ENCODE measurements at regions not wholly inside any gene's neighbourhood (a gene's known extent, or its start where the extent isn't known, plus 50 kb on each side); places are given as distances from the start of the nearest gene placed in this dataset.

DNA sequence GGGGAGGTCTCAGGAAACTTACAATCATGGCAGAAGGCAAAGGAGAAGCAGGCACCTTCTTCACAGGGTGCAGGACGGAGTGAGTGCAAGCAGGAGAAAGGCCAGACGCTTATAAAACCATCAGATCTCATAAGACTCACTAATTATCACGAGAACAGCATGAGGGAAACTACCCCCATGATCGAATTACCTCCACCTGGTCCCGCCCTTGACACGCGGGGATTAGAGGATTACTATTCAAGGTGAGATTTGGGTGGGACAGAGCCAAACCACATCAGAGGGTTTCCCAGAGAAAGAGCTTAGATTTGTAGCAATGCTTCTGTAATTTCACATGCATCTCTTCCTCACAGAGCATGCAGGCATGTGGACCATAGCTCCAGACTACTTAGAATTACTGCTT is 615.7 kb upstream of the UBE2E2 start:
- Histone ChIP-seq H3K36me3 (no peaks in the 10 kb centered on the region), H3K4me3 (no peak overlapping the region), H3K9me3 (no peaks in the 10 kb centered on the region), H3K27me3 (no peaks in the 10 kb centered on the region), H3K27ac (no peak overlapping the region), H3K4me1 (no peaks in the 10 kb centered on the region)
- TF ChIP-seq POLR2A (IDR thresholded peaks at IDR 0.05) (no peak), EP300 (IDR thresholded peaks at IDR 0.05) (no peak)
- TF ChIP-seq, protein P1, sequence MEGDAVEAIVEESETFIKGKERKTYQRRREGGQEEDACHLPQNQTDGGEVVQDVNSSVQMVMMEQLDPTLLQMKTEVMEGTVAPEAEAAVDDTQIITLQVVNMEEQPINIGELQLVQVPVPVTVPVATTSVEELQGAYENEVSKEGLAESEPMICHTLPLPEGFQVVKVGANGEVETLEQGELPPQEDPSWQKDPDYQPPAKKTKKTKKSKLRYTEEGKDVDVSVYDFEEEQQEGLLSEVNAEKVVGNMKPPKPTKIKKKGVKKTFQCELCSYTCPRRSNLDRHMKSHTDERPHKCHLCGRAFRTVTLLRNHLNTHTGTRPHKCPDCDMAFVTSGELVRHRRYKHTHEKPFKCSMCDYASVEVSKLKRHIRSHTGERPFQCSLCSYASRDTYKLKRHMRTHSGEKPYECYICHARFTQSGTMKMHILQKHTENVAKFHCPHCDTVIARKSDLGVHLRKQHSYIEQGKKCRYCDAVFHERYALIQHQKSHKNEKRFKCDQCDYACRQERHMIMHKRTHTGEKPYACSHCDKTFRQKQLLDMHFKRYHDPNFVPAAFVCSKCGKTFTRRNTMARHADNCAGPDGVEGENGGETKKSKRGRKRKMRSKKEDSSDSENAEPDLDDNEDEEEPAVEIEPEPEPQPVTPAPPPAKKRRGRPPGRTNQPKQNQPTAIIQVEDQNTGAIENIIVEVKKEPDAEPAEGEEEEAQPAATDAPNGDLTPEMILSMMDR (IDR thresholded peaks at IDR 0.05) = no peak
- 78% methylated on average over 7 of the region's 7 CpGs for WGBS, 2 donors
- DNase-seq (ENCODE audit: low spot score in 2 of 2) = no peak

DNA sequence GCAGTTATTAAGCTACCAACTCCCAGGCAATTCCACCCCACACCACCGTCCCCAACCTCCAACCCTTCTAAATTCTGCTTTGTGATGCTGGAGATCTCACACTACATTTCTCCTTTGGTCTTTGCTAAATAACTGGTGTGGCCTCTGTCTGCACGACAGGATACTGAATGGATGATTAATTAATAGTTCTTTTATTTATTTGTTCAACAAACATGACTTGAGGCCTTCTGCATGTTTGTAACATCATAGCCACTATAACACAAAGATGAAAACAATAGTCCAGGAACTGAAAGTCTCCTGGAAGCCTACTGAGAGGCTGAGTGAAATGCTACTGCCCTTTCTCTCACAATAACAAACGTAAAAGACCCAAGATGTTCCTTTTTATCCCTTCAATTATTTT is 609.5 kb upstream of the UBE2E2 start:
- TF ChIP-seq EP300 (IDR thresholded peaks at IDR 0.05) = no peak
- TF ChIP-seq, protein P1 (IDR thresholded peaks at IDR 0.05) = no peak
- TF ChIP-seq POLR2A (IDR thresholded peaks at IDR 0.05) = no peak
- WGBS, 2 donors = 36 to 52% methylated on average over 3 of the region's 3 CpGs
- Histone ChIP-seq H3K36me3 (no peaks in the 10 kb centered on the region), H3K27me3 (no peaks in the 10 kb centered on the region), H3K4me3 (no peak overlapping the region), H3K9me3 (peaks cover 0 to 7% (median 0%) of the 10 kb centered on the region in 4 donors), H3K27ac (no peak overlapping the region), H3K4me1 (no peaks in the 10 kb centered on the region)
- DNase-seq (ENCODE audit: low spot score in 2 of 2) = no peak

DNA sequence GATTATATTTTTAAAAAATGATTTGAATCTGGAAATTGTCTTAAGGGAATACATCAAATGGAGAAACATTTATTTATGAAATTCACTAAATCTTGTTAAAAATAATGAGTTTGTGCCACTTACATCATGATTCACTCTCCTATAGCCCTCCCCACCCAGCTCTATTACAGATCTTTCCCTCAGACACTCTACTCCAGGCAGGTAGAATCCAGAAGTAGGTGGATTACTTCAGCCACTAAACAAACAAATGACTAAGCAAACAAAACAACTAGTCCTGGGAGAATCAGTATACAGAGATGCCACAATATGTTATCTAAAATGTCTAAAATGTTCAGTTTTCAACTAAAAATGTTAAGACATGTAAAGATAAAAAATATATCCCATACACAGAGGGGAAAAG is 608.1 kb upstream of the UBE2E2 start:
- Histone ChIP-seq H3K4me1 (no peaks in the 10 kb centered on the region), H3K4me3 (no peak overlapping the region), H3K36me3 (no peaks in the 10 kb centered on the region), H3K27me3 (no peaks in the 10 kb centered on the region), H3K27ac (no peak overlapping the region), H3K9me3 (peaks cover 0 to 7% (median 0%) of the 10 kb centered on the region in 4 donors)
- TF ChIP-seq POLR2A (IDR thresholded peaks at IDR 0.05) (no peak), EP300 (IDR thresholded peaks at IDR 0.05) (no peak)
- TF ChIP-seq, protein P1 (IDR thresholded peaks at IDR 0.05) = no peak
- no peak for DNase-seq (ENCODE audit: low spot score in 2 of 2)

DNA sequence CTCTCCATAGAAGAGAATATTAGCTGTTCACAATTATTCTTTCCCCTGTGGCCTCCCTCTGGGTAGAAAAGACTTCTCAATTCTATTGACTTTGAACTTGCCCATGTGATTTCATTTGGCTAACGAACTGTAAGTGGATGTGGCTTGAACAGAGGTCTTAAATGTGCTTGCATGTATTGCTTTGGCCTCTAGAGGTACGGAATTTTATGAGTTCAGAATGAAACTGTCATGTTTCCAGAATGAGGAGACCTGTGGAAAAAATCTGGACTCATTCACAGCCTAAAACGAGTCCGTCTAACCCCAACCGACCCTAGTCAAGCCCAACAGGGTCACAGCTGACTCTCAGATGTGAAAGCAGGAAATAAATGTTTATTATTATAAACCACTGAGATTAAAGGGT is 596.7 kb upstream of the UBE2E2 start:
- WGBS, 2 donors = 47 to 53% methylated on average over 5 of the region's 5 CpGs
- DNase-seq (ENCODE audit: low spot score in 2 of 2) = no peak
- Histone ChIP-seq H3K4me1 (peaks cover 0 to 2% (median 0%) of the 10 kb centered on the region in 4 donors), H3K27ac (no peak overlapping the region), H3K9me3 (no peaks in the 10 kb centered on the region), H3K27me3 (no peaks in the 10 kb centered on the region), H3K4me3 (no peak overlapping the region), H3K36me3 (no peaks in the 10 kb centered on the region)
- TF ChIP-seq EP300 (IDR thresholded peaks at IDR 0.05) (no peak), POLR2A (IDR thresholded peaks at IDR 0.05) (no peak)
- TF ChIP-seq, protein P1 (IDR thresholded peaks at IDR 0.05) = no peak

DNA sequence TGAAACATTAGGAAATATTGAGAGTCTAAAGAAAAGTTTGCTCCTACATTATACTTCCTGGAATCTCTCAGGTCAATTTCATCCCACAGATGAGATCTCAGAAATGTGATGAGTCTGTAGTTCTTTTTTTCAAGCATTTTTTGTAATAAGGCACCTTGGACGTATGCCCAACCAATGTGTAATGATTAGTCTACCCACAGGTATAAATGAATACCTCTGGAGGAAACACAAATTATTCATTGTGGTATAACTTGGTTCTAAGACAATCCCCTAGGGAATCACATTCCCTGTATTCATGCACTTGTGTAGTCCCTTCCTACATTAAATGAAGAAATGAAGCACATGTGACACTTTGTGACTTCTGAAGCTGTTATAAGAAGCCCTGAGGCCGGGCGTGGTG is 596.2 kb upstream of the UBE2E2 start:
- Histone ChIP-seq H3K36me3 (no peaks in the 10 kb centered on the region), H3K27ac (no peak overlapping the region), H3K9me3 (no peaks in the 10 kb centered on the region), H3K4me1 (peaks cover 0 to 2% (median 0%) of the 10 kb centered on the region in 4 donors), H3K4me3 (no peak overlapping the region), H3K27me3 (no peaks in the 10 kb centered on the region)
- no peak for DNase-seq (ENCODE audit: low spot score in 2 of 2)
- no peak for TF ChIP-seq POLR2A (IDR thresholded peaks at IDR 0.05)
- no peak for TF ChIP-seq EP300 (IDR thresholded peaks at IDR 0.05)
- TF ChIP-seq, protein P1 (IDR thresholded peaks at IDR 0.05) = no peak
- WGBS, 2 donors = 84 to 93% methylated on average over 3 of the region's 3 CpGs
